T-helper 2 cell treated with Interferon-gamma antibody and Interleukin-4, amounts not matched to agents 5 μg/mL and 100 μg/mL, for 36 hours (primary cell): ENCODE measurements at regions not wholly inside any gene's neighbourhood (a gene's known extent, or its start where the extent isn't known, plus 50 kb on each side); places are given as distances from the start of the nearest gene placed in this dataset.

ENCODE experiments used
- DNase-seq: peaks from one replicate; pipeline ENCODE4 v3.0.0; 2021; ENCODE audit warnings: low spot score
- H3K27ac Mint-ChIP-seq: one replicate; pipeline ENCODE4 v1.8.0; 2021; ENCODE audit warnings: mild to moderate bottlenecking, mixed read lengths
- H3K27me3 Mint-ChIP-seq: one replicate; pipeline ENCODE4 v1.8.0; 2021; ENCODE audit warnings: low read depth, mixed read lengths
- H3K36me3 Mint-ChIP-seq: one replicate; pipeline ENCODE4 v1.8.0; 2021; ENCODE audit warnings: low read depth, mixed read lengths
- H3K4me1 Mint-ChIP-seq: one replicate; pipeline ENCODE4 v1.8.0; 2021; ENCODE audit warnings: low read depth, mixed read lengths
- H3K4me3 Mint-ChIP-seq: one replicate; pipeline ENCODE4 v1.8.0; 2022; ENCODE audit warnings: mild to moderate bottlenecking, moderate library complexity, mixed read lengths
- H3K9me3 Mint-ChIP-seq: one replicate; pipeline ENCODE4 v1.8.0; 2021; ENCODE audit warnings: mixed read lengths

GRCh38 chr10:83987216-83987615, 152.1 kb upstream of the GHITM start:
- Mint-ChIP-seq H3K4me1 (no peaks in the 10 kb centered on the region), H3K27ac (no peak overlapping the region), H3K4me3 (no peak overlapping the region), H3K9me3 (no peaks in the 10 kb centered on the region), H3K27me3 (no peaks in the 10 kb centered on the region), H3K36me3 (no peaks in the 10 kb centered on the region)
- no peak for DNase-seq

GRCh38 chr10:83988435-83988834, 150.9 kb upstream of the GHITM start:
- Mint-ChIP-seq H3K27ac (no peak overlapping the region), H3K4me3 (no peak overlapping the region), H3K36me3 (no peaks in the 10 kb centered on the region), H3K9me3 (no peaks in the 10 kb centered on the region), H3K27me3 (no peaks in the 10 kb centered on the region), H3K4me1 (no peaks in the 10 kb centered on the region)
- DNase-seq = no peak

- Mint-ChIP-seq H3K36me3 (no peaks in the 10 kb centered on the region), H3K27ac (no peak overlapping the region), H3K27me3 (no peaks in the 10 kb centered on the region), H3K4me3 (no peak overlapping the region), H3K9me3 (no peaks in the 10 kb centered on the region), H3K4me1 (no peaks in the 10 kb centered on the region)
- DNase-seq = no peak
Measured at GRCh38 chr10:83990126-83990525, 149.2 kb upstream of the GHITM start.

- Mint-ChIP-seq H3K27me3 (no peaks in the 10 kb centered on the region), H3K27ac (no peak overlapping the region), H3K36me3 (no peaks in the 10 kb centered on the region), H3K4me1 (no peaks in the 10 kb centered on the region), H3K9me3 (no peaks in the 10 kb centered on the region), H3K4me3 (no peak overlapping the region)
- DNase-seq = no peak
Measured at GRCh38 chr10:83991986-83992753, 147.1 kb upstream of the GHITM start.

GRCh38 chr10:83994325-83994724, 145.0 kb upstream of the GHITM start:
- Mint-ChIP-seq H3K4me1 (no peaks in the 10 kb centered on the region), H3K36me3 (no peaks in the 10 kb centered on the region), H3K4me3 (no peak overlapping the region), H3K27me3 (no peaks in the 10 kb centered on the region), H3K27ac (no peak overlapping the region), H3K9me3 (no peaks in the 10 kb centered on the region)
- DNase-seq = no peak

- H3K9me3 Mint-ChIP-seq = no peaks in the 10 kb centered on the region
- H3K36me3 Mint-ChIP-seq = no peaks in the 10 kb centered on the region
- no peak overlapping the region for H3K4me3 Mint-ChIP-seq
- DNase-seq = no peak
- H3K27me3 Mint-ChIP-seq = no peaks in the 10 kb centered on the region
- H3K27ac Mint-ChIP-seq = no peak overlapping the region
- no peaks in the 10 kb centered on the region for H3K4me1 Mint-ChIP-seq
Measured at GRCh38 chr10:83995738-83996331, 143.5 kb upstream of the GHITM start.

- Mint-ChIP-seq H3K27ac (no peak overlapping the region), H3K9me3 (no peaks in the 10 kb centered on the region), H3K27me3 (no peaks in the 10 kb centered on the region), H3K36me3 (no peaks in the 10 kb centered on the region), H3K4me1 (no peaks in the 10 kb centered on the region), H3K4me3 (no peak overlapping the region)
- DNase-seq = no peak
Measured at GRCh38 chr10:84004221-84004620, 135.1 kb upstream of the GHITM start.

DNA sequence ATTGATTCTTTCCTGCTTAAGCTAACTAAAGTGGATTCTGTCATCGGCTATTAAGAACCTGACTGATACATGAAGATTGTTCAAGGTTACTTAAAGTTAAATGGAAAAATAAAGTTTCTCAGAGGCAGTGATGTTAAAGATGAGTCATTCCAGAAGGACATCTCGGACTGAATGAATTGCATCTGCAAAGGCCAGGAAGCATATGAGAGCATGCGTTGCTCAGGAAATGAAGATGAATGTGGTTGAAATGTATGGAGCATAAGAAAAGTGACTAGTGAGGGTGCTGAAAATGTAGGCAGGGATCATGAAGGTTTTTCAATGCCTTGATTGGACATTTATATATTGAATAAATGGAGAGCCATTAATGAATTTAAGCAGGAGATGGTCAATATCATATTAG, 133.9 kb upstream of the GHITM start:
- Mint-ChIP-seq H3K27ac (no peak overlapping the region), H3K4me3 (no peak overlapping the region), H3K4me1 (no peaks in the 10 kb centered on the region), H3K36me3 (no peaks in the 10 kb centered on the region), H3K27me3 (no peaks in the 10 kb centered on the region), H3K9me3 (no peaks in the 10 kb centered on the region)
- DNase-seq = no peak

DNA sequence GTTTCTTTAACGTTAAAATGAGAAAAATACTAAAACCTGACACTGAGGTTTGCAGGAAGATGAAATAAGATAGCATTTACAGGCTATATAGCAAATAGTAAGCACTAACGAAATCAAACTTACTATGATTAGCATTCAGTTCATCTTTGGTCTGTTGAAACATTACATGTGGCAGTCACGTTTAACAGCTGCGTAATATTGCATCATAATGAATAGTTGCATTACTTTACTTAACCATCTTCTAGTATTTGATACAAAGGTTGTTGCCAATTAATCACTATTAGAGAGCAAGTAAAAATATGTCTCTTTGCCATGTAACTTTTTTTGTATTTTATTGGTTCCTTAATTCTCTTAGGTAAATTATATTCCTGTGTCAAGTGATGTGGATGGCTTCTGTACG, 131.8 kb upstream of the GHITM start:
- no peak overlapping the region for H3K27ac Mint-ChIP-seq
- no peaks in the 10 kb centered on the region for H3K9me3 Mint-ChIP-seq
- H3K4me3 Mint-ChIP-seq = no peak overlapping the region
- no peak for DNase-seq
- no peaks in the 10 kb centered on the region for H3K36me3 Mint-ChIP-seq
- no peaks in the 10 kb centered on the region for H3K27me3 Mint-ChIP-seq
- H3K4me1 Mint-ChIP-seq = no peaks in the 10 kb centered on the region

DNA sequence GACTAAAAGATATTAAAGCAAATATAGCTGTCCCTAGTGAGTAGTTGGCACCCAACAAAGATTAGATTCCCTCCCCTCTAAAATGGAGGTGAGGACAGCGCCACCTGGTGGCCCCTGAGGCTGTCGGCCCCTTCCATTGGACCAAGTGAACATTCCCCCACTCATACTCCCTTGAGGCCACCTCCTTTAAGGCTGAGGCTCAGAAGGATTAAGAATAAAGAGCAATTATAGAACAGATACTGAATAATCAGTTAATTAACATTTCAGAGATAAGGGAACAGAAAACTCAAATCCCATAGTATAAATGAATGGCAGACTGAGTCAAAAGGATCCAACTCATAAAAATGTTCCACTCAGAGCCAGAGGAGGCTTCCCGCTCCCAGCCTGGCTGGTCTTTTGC, 130.4 kb upstream of the GHITM start:
- no peak for DNase-seq

DNA sequence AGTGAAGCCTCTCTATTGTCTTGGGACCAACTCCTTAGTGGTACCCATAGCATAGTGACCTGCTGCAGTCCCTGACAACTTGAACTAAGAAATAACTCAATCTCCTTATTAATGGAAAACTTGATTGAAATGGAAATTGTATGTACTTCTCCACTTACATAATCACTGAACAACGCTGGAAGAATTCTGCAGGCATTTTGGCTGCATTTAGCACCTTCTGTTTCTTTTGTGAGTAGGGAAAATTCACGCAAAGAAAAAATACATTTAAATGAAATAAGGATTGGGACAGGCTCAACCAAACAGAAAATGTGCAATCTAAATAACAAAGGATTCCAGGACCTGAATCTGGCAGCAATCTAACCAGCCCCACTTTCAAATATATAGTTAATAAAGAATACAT, 126.9 kb upstream of the GHITM start:
- Mint-ChIP-seq H3K36me3 (no peaks in the 10 kb centered on the region), H3K4me1 (peaks cover 4% of the 10 kb centered on the region), H3K4me3 (no peak overlapping the region), H3K9me3 (no peaks in the 10 kb centered on the region), H3K27me3 (peaks cover 4% of the 10 kb centered on the region), H3K27ac (no peak overlapping the region)
- DNase-seq = no peak

More for the DNA sequence above, 130.4 kb upstream of the GHITM start:
- no peaks in the 10 kb centered on the region for H3K27me3 Mint-ChIP-seq
- H3K36me3 Mint-ChIP-seq = no peaks in the 10 kb centered on the region
- no peaks in the 10 kb centered on the region for H3K9me3 Mint-ChIP-seq
- no peak overlapping the region for H3K4me3 Mint-ChIP-seq
- H3K4me1 Mint-ChIP-seq = peaks cover 4% of the 10 kb centered on the region
- H3K27ac Mint-ChIP-seq = no peak overlapping the region

- no peaks in the 10 kb centered on the region for H3K9me3 Mint-ChIP-seq
- peaks cover 4% of the 10 kb centered on the region for H3K4me1 Mint-ChIP-seq
- DNase-seq = no peak
- no peaks in the 10 kb centered on the region for H3K36me3 Mint-ChIP-seq
- H3K4me3 Mint-ChIP-seq = no peak overlapping the region
- no peak overlapping the region for H3K27ac Mint-ChIP-seq
- peaks cover 6% of the 10 kb centered on the region for H3K27me3 Mint-ChIP-seq
Measured at GRCh38 chr10:84012831-84013458, 126.4 kb upstream of the GHITM start.

- Mint-ChIP-seq H3K4me1 (peaks cover 4% of the 10 kb centered on the region), H3K27ac (no peak overlapping the region), H3K36me3 (no peaks in the 10 kb centered on the region), H3K4me3 (no peak overlapping the region), H3K9me3 (no peaks in the 10 kb centered on the region), H3K27me3 (peaks cover 6% of the 10 kb centered on the region)
- DNase-seq = no peak
Measured at GRCh38 chr10:84015877-84016595, 123.3 kb upstream of the GHITM start.

DNA sequence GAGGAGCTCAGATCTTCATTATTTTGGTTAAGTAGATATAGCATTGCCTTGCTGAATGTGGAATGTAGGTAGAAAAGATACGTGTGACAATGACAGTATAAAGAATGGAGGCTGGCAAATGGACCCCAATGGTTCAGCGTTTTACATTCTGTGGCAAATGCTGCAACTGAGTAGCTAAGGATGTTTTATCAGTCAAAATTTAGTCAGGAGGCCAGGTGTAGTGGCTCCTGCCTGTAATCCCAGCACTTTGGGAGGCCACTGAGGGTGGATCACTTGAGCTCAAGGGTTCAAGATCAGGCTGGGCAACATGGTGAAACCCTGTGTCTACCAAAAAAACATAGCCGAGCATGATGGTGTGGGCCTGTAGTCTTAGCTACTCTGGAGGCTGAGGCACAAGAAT, 120.5 kb upstream of the GHITM start:
- Mint-ChIP-seq H3K9me3 (peaks cover 9% of the 10 kb centered on the region), H3K36me3 (no peaks in the 10 kb centered on the region), H3K4me3 (no peak overlapping the region), H3K27me3 (peaks cover 6% of the 10 kb centered on the region), H3K27ac (no peak overlapping the region), H3K4me1 (no peaks in the 10 kb centered on the region)
- DNase-seq = no peak
